GM23248 (cell line): ENCODE measurements at regions not wholly inside any gene's neighbourhood (a gene's known extent, or its start where the extent isn't known, plus 50 kb on each side); places are given as distances from the start of the nearest gene placed in this dataset.

Source experiments
- DNase-seq: peaks from one replicate; pipeline ENCODE4 v3.0.0-alpha.2; 2015
- H2AFZ ChIP-seq: fragments of 200-600 bp; sonication (generic); 2 replicates; pipeline ENCODE4 v1.6.1; 2016; ENCODE audit warnings: antibody characterized with exemption
- H3F3A ChIP-seq: fragments of 200-600 bp; sonication (generic); 2 replicates; pipeline ENCODE4 v1.6.1; 2016; ENCODE audit warnings: mild to moderate bottlenecking, antibody characterized with exemption, mixed run types; ENCODE audit not compliant: insufficient read depth
- H3K27ac ChIP-seq: fragments of 200-600 bp; sonication (generic); 2 replicates; pipeline ENCODE4 v1.5.1; 2016; ENCODE audit warnings: mild to moderate bottlenecking
- H3K27me3 ChIP-seq: fragments of 200-600 bp; sonication (generic); replicated peaks from 2 replicates; pipeline ENCODE4 v1.6.1; 2016; ENCODE audit warnings: mild to moderate bottlenecking; ENCODE audit not compliant: insufficient read depth
- H3K36me3 ChIP-seq: fragments of 200-600 bp; sonication (generic); 2 replicates; pipeline ENCODE4 v1.6.1; 2016; ENCODE audit warnings: low read depth, mild to moderate bottlenecking
- H3K4me1 ChIP-seq: fragments of 200-600 bp; sonication (generic); 2 replicates; pipeline ENCODE4 v1.6.1; 2016; ENCODE audit warnings: mild to moderate bottlenecking; ENCODE audit not compliant: insufficient read depth
- H3K4me2 ChIP-seq: fragments of 200-600 bp; sonication (generic); one replicate; pipeline ENCODE4 v1.6.1; 2016; ENCODE audit warnings: mild to moderate bottlenecking; ENCODE audit not compliant: unreplicated experiment
- H3K4me3 ChIP-seq: fragments of 200-600 bp; sonication (generic); 2 replicates; pipeline ENCODE4 v1.5.1; 2016; ENCODE audit warnings: mild to moderate bottlenecking
- H3K79me2 ChIP-seq: fragments of 200-600 bp; sonication (generic); 2 replicates; pipeline ENCODE4 v1.6.1; 2016; ENCODE audit warnings: mild to moderate bottlenecking; ENCODE audit not compliant: insufficient read depth
- H3K9ac ChIP-seq: fragments of 200-600 bp; sonication (generic); 2 replicates; pipeline ENCODE4 v1.6.1; 2016; ENCODE audit warnings: mild to moderate bottlenecking
- H3K9me2 ChIP-seq: fragments of 200-600 bp; sonication (generic); 2 replicates; pipeline ENCODE4 v1.6.1; 2016; ENCODE audit warnings: mixed run types, mild to moderate bottlenecking, moderate library complexity; ENCODE audit not compliant: insufficient read depth
- H3K9me3 ChIP-seq: fragments of 200-600 bp; sonication (generic); one replicate; pipeline ENCODE4 v1.6.1; 2017; ENCODE audit warnings: low read depth
- H4K20me1 ChIP-seq: fragments of 200-600 bp; sonication (generic); 2 replicates; pipeline ENCODE4 v1.6.0; 2016; ENCODE audit not compliant: insufficient read depth
- EZH2 ChIP-seq: fragments of 200-600 bp; sonication (generic); IDR thresholded peaks from 2 replicates; pipeline ENCODE4 v1.6.1; 2018; ENCODE audit warnings: antibody characterized with exemption, mild to moderate bottlenecking; ENCODE audit not compliant: insufficient read depth, poor library complexity, severe bottlenecking
- EZH2phosphoT487 ChIP-seq: fragments of 200-600 bp; sonication (generic); IDR thresholded peaks from 2 replicates; pipeline ENCODE4 v1.6.1; 2018; ENCODE audit warnings: antibody characterized with exemption, moderate library complexity, mild to moderate bottlenecking, low read depth; ENCODE audit not compliant: insufficient read depth
- WGBS, 2 experiments: methylation state at CpG; one replicate each; pipeline ENCODE4 v1.1.6; 2015 to 2017; ENCODE audit warnings: low lambda C conversion rate in 2 of 2, low coverage in 1 of 2; ENCODE audit errors: missing lambda C conversion rate in 2 of 2; 5-methylcytosine and 5-hydroxymethylcytosine counted together
- in situ Hi-C: fragments of 300-500 bp; cut with MboI; formaldehyde crosslinking; loops from 2 replicates; pipeline ENCODE4 v1.15.0; 2020

GRCh38 chr20:60813066-60813465, 439.0 kb upstream of the CDH4 start:
- Histone ChIP-seq H2AFZ (no peak overlapping the region), H3K9me2 (no peaks in the 10 kb centered on the region), H3K4me3 (no peak overlapping the region), H3K4me1 (no peaks in the 10 kb centered on the region), H3K27me3 (no peaks in the 10 kb centered on the region), H3K36me3 (no peaks in the 10 kb centered on the region), H4K20me1 (no peaks in the 10 kb centered on the region), H3F3A (no peaks in the 10 kb centered on the region), H3K27ac (no peak overlapping the region), H3K9me3 (no peaks in the 10 kb centered on the region), H3K9ac (no peak overlapping the region), H3K79me2 (no peaks in the 10 kb centered on the region), H3K4me2 (no peak overlapping the region)
- in situ Hi-C loops, result no loop called here
- TF ChIP-seq EZH2phosphoT487 (no peak), EZH2 (no peak)
- DNase-seq, result no peak
- WGBS, 2 experiments, result 9 to 15% methylated on average over 5 of the region's 5 CpGs

- H3K4me1 ChIP-seq, result no peaks in the 10 kb centered on the region
- H4K20me1 ChIP-seq, result no peaks in the 10 kb centered on the region
- no peaks in the 10 kb centered on the region for H3K27me3 ChIP-seq
- no peak overlapping the region for H3K4me2 ChIP-seq
- in situ Hi-C loops, result no loop called here
- TF ChIP-seq EZH2 (no peak), EZH2phosphoT487 (no peak)
- no peak overlapping the region for H2AFZ ChIP-seq
- H3K9me3 ChIP-seq, result no peaks in the 10 kb centered on the region
- no peaks in the 10 kb centered on the region for H3K79me2 ChIP-seq
- H3K27ac ChIP-seq, result no peak overlapping the region
- H3K9ac ChIP-seq, result no peak overlapping the region
- H3K9me2 ChIP-seq, result no peaks in the 10 kb centered on the region
- no peak overlapping the region for H3K4me3 ChIP-seq
- no peaks in the 10 kb centered on the region for H3K36me3 ChIP-seq
- H3F3A ChIP-seq, result no peaks in the 10 kb centered on the region
- WGBS, 2 experiments, result 34 to 35% methylated on average over 6 of the region's 6 CpGs
- no peak for DNase-seq
These were observed 436.4 kb upstream of the CDH4 start for GRCh38 chr20:60815656-60816055.

GRCh38 chr20:60816901-60817300, 435.2 kb upstream of the CDH4 start:
- TF ChIP-seq EZH2, result no peak
- no peak for TF ChIP-seq EZH2phosphoT487
- H2AFZ ChIP-seq, result no peak overlapping the region
- H3K79me2 ChIP-seq, result no peaks in the 10 kb centered on the region
- H3K9me2 ChIP-seq, result no peaks in the 10 kb centered on the region
- H3K27me3 ChIP-seq, result no peaks in the 10 kb centered on the region
- H3K36me3 ChIP-seq, result no peaks in the 10 kb centered on the region
- no peak for DNase-seq
- H3K27ac ChIP-seq, result no peak overlapping the region
- H3K9me3 ChIP-seq, result no peaks in the 10 kb centered on the region
- no peak overlapping the region for H3K4me2 ChIP-seq
- 28% methylated on average over 2 of the region's 2 CpGs for WGBS, 2 experiments
- in situ Hi-C loops, result no loop called here
- H3F3A ChIP-seq, result no peaks in the 10 kb centered on the region
- no peaks in the 10 kb centered on the region for H3K4me1 ChIP-seq
- no peak overlapping the region for H3K9ac ChIP-seq
- no peak overlapping the region for H3K4me3 ChIP-seq
- no peaks in the 10 kb centered on the region for H4K20me1 ChIP-seq

GRCh38 chr20:60817891-60818290, 434.2 kb upstream of the CDH4 start:
- no peak overlapping the region for H3K4me3 ChIP-seq
- no peaks in the 10 kb centered on the region for H3K9me2 ChIP-seq
- H3K9me3 ChIP-seq, result no peaks in the 10 kb centered on the region
- H3K36me3 ChIP-seq, result no peaks in the 10 kb centered on the region
- no peaks in the 10 kb centered on the region for H4K20me1 ChIP-seq
- no peaks in the 10 kb centered on the region for H3K4me1 ChIP-seq
- no peak overlapping the region for H3K4me2 ChIP-seq
- DNase-seq, result no peak
- in situ Hi-C loops, result no loop called here
- no peaks in the 10 kb centered on the region for H3K27me3 ChIP-seq
- no peaks in the 10 kb centered on the region for H3F3A ChIP-seq
- no peaks in the 10 kb centered on the region for H3K79me2 ChIP-seq
- H3K27ac ChIP-seq, result no peak overlapping the region
- H2AFZ ChIP-seq, result no peak overlapping the region
- TF ChIP-seq EZH2phosphoT487 (no peak), EZH2 (no peak)
- 9 to 16% methylated on average over 4 of the region's 4 CpGs for WGBS, 2 experiments
- no peak overlapping the region for H3K9ac ChIP-seq

DNA sequence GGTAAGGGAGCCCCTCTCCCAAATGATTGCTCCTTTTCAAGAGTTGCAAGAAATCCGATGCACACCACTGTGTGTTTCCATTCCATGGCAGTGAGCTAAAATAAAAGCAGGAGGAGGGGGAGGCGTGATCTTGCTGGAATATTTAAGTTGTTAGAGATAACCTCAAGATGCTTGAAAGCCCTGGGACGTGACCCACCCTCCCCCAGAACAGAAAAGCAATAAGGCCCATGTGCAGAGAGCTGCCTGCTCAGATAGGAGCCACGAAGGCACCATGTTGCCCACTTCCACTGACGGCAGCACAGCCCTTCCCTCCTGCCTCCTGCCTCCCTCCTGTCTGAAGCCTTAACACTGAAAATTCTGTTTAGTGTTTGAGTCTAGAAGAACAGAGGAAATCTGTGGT, 432.6 kb upstream of the CDH4 start:
- Histone ChIP-seq H4K20me1 (no peaks in the 10 kb centered on the region), H3K4me2 (no peak overlapping the region), H3K9me2 (no peaks in the 10 kb centered on the region), H3K27me3 (no peaks in the 10 kb centered on the region), H3K36me3 (no peaks in the 10 kb centered on the region), H3K27ac (no peak overlapping the region), H2AFZ (no peak overlapping the region), H3K4me1 (no peaks in the 10 kb centered on the region), H3K9me3 (no peaks in the 10 kb centered on the region), H3K79me2 (no peaks in the 10 kb centered on the region), H3K4me3 (no peak overlapping the region), H3F3A (no peaks in the 10 kb centered on the region), H3K9ac (no peak overlapping the region)
- DNase-seq, result no peak
- in situ Hi-C loops, result no loop called here
- TF ChIP-seq EZH2phosphoT487 (no peak), EZH2 (no peak)
- 4% methylated on average over 5 of the region's 5 CpGs for WGBS, 2 experiments
